Right atrium auricular region (tissue), 2 donors: ENCODE measurements at regions not wholly inside any gene's neighbourhood (a gene's known extent, or its start where the extent isn't known, plus 50 kb on each side); places are given as distances from the start of the nearest gene placed in this dataset.

Experiments used
- DNase-seq: peaks from one replicate; pipeline ENCODE4 v3.0.0-alpha.2; 2019; ENCODE audit warnings: low spot score
- H3K27ac ChIP-seq, 2 donors: fragments of 200-600 bp; sonication (generic); 1 replicate in 1 of 2; 2 replicates in 1 of 2; pipeline ENCODE4 v1.5.1; 2016 to 2019
- H3K27me3 ChIP-seq, 2 donors: fragments of 200-600 bp; sonication (generic); one replicate each; pipeline versions ENCODE4 v1.5.1 to v1.6.0; 2017 to 2019
- H3K36me3 ChIP-seq: fragments of 200-600 bp; sonication (generic); one replicate; pipeline ENCODE4 v1.5.1; 2016
- H3K4me1 ChIP-seq, 2 donors: fragments of 200-600 bp; sonication (generic); one replicate each; pipeline versions ENCODE4 v1.5.1 to v1.6.0; 2017 to 2019
- H3K4me3 ChIP-seq, 2 donors: fragments of 200-600 bp; sonication (generic); 1 replicate in 1 of 2; 2 replicates in 1 of 2; pipeline ENCODE4 v1.5.1; 2017 to 2019; ENCODE audit warnings: mild to moderate bottlenecking in 1 of 2, moderate library complexity in 1 of 2
- H3K9me3 ChIP-seq, 2 donors: fragments of 200-600 bp; sonication (generic); one replicate each; pipeline ENCODE4 v1.5.1; 2019
- TF ChIP-seq, protein P1 (sequence below), 2 donors: fragments of 200-600 bp; sonication (generic); IDR thresholded peaks; one replicate each; pipeline ENCODE4 v1.5.1; 2019; ENCODE audit warnings: antibody characterized with exemption in 2 of 2

DNA sequence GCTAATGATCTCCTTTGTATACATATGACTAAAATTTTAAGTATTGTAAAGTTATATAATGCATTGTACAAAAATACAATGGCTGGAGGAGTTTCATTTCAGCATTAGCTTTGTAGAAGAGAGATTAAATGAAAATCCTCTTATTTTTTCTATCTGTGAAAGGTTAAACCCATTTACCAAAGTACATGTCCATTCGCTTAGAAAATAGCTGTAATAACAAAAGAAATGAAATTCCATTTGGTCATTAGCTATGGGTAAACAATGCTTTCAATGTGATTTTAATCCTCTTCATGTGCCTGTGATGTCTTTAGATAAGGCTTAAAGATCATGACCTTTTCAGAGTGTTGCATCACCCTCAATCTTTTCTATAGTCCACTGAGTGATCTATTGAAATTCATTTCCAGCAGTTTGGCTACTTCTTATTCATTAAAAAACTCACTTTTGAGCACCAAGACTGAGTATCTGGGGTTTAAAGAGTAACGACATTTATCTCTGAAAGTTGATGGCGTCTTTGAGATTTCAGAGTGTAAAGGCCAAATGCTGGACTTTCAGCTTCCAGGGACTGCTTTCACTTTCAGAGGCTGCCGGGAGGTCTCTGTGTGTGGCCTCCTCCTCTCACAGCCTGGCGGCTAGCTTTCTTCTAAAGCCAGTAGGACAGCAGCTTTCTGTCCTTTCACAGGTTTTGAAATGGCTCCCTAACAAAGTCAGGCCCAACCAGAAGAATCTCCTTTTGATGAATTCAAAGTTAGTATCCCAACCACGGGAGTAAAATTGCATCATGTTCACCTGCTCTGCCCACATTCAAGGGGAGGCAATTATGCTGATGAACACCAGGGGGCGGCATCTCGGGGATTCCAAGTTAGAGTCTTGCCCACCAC lies 701.4 kb upstream of the COBL start:
- Histone ChIP-seq H3K9me3 (no peaks in the 10 kb centered on the region), H3K27me3 (no peaks in the 10 kb centered on the region), H3K27ac (no peak overlapping the region), H3K36me3 (no peaks in the 10 kb centered on the region), H3K4me3 (no peak overlapping the region), H3K4me1 (no peaks in the 10 kb centered on the region)
- TF ChIP-seq, protein P1, sequence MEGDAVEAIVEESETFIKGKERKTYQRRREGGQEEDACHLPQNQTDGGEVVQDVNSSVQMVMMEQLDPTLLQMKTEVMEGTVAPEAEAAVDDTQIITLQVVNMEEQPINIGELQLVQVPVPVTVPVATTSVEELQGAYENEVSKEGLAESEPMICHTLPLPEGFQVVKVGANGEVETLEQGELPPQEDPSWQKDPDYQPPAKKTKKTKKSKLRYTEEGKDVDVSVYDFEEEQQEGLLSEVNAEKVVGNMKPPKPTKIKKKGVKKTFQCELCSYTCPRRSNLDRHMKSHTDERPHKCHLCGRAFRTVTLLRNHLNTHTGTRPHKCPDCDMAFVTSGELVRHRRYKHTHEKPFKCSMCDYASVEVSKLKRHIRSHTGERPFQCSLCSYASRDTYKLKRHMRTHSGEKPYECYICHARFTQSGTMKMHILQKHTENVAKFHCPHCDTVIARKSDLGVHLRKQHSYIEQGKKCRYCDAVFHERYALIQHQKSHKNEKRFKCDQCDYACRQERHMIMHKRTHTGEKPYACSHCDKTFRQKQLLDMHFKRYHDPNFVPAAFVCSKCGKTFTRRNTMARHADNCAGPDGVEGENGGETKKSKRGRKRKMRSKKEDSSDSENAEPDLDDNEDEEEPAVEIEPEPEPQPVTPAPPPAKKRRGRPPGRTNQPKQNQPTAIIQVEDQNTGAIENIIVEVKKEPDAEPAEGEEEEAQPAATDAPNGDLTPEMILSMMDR (IDR thresholded peaks at IDR 0.05) = peak in 1 of 2 donors; percentile 39
- no peak for DNase-seq

DNA sequence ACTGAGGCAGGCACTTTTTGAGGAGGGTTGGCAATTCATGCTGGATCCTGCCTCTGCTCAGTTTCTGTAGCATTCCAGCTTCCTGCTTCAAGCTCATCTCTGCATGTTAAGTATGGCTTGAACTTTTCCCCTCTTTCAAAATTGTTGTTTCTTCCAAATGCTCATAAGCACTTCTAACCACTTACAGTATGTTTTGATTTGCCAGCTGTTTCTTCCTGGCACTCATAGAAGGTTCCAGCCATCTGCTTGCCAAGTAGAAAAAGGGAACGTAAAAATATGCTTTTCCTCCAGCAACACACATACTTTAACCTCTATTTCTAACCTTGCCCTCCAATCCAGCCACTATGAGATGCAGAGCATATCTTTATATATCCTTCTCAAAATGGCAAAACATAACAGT lies 692.6 kb upstream of the COBL start:
- TF ChIP-seq, protein P1 (IDR thresholded peaks at IDR 0.05) = no peak
- H3K9me3 ChIP-seq = no peaks in the 10 kb centered on the region
- H3K36me3 ChIP-seq = no peaks in the 10 kb centered on the region
- DNase-seq = no peak
- H3K27ac ChIP-seq = no peak overlapping the region
- no peaks in the 10 kb centered on the region for H3K4me1 ChIP-seq
- no peak overlapping the region for H3K4me3 ChIP-seq
- no peaks in the 10 kb centered on the region for H3K27me3 ChIP-seq

DNA sequence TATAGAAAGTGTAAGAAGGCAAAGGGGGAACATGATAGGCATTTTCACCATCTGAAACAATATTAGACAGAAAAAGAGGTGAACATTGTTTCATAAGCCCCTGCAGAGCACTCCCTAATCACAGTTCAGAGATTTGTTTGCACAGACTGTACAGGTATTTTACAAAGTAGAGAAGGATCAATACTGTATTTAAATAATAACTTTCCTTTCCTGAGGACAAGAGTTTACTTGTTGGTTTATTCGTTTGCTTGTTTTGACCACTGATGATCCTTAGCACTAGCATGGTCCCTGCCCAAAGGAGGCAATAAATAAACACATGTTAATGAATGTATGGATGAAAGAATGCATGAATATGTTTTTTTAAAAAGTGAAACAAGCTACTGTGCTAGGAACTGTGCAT lies 690.1 kb upstream of the COBL start:
- DNase-seq = no peak
- Histone ChIP-seq H3K4me3 (no peak overlapping the region), H3K27ac (no peak overlapping the region), H3K27me3 (no peaks in the 10 kb centered on the region), H3K9me3 (no peaks in the 10 kb centered on the region), H3K4me1 (no peaks in the 10 kb centered on the region), H3K36me3 (no peaks in the 10 kb centered on the region)
- TF ChIP-seq, protein P1 (IDR thresholded peaks at IDR 0.05) = no peak

DNA sequence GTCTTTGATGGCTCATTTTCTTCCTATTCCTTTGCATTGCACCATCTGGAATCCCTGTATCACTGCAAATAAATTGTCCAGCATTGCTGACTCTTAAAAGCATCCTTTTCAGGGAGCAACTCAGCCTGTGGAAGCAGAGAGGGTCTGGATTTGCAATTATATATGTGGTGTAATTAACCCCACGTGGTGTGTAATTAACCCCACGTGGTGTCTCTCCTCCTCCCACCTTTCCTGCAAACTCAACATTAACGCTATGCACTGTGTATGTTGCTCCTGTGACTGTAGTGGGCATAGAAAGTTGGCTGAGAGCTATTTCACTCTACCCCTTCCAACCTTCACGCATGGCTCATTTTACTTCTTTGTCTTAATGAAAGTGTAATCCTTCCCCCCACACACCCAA lies 689.0 kb upstream of the COBL start:
- no peak for DNase-seq
- H3K27ac ChIP-seq = no peak overlapping the region
- H3K27me3 ChIP-seq = no peaks in the 10 kb centered on the region
- no peaks in the 10 kb centered on the region for H3K9me3 ChIP-seq
- no peaks in the 10 kb centered on the region for H3K4me1 ChIP-seq
- H3K4me3 ChIP-seq = no peak overlapping the region
- H3K36me3 ChIP-seq = no peaks in the 10 kb centered on the region
- TF ChIP-seq, protein P1 (IDR thresholded peaks at IDR 0.05) = no peak

DNA sequence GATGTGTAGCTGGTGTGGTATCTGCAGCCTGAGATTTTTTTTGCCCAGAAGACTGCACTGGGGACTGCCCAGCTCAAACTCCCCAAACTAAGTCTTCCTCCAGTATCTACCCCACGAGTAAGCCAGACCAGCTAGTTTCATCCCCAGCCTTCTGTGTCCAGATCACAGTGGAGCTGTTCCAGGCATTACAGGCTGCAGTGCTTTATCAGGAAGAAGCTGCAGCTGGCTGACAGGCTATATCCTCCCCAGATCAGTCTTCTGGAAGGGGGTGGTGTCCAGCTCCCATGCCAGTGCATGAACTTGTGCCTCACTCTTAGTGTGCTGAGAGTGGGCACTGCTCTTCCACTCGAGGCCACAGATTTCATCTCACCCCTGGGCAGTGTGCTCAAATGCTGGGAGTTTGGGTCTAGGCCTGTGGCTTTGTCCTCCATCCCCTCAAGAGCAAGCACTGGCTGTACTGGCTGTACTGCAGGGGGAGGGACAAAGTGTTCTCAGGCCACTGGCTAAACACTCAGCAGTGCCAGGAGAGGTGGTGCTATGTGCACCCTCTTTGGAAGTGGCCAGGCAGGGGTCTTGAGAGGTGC lies 679.1 kb upstream of the COBL start:
- TF ChIP-seq, protein P1 (IDR thresholded peaks at IDR 0.05) = no peak
- H3K9me3 ChIP-seq = peaks cover 0 to 9% of the 10 kb centered on the region in 2 donors

More for the DNA sequence above, 679.1 kb upstream of the COBL start:
- Histone ChIP-seq H3K27ac (no peak overlapping the region), H3K4me3 (no peak overlapping the region), H3K27me3 (no peaks in the 10 kb centered on the region), H3K36me3 (no peaks in the 10 kb centered on the region), H3K4me1 (no peaks in the 10 kb centered on the region)
- no peak for DNase-seq
